GM21529 (cell line): ENCODE measurements at regions not wholly inside any gene's neighbourhood (a gene's known extent, or its start where the extent isn't known, plus 50 kb on each side); places are given as distances from the start of the nearest gene placed in this dataset.
"Not testable (repeated sequence)": the region's sequence is repeated elsewhere in the genome, so short reads cannot be mapped to it uniquely, and the experiment has no call there.

Source experiments
- ATAC-seq: cut with Tn5 transposase; IDR thresholded peaks from one replicate; pipeline ENCODE4 v1.9.1; 2021; ENCODE audit not compliant: unreplicated experiment

- peak; percentile 86 for ATAC-seq
Observed at GRCh38 chr13:26482451-26483197, 74.9 kb upstream of the WASF3 start.

GRCh38 chr13:26483546-26483945 is 73.9 kb upstream of the WASF3 start:
- no peak for ATAC-seq

- no peak for ATAC-seq
Observed at GRCh38 chr13:26484196-26484595, 73.3 kb upstream of the WASF3 start.

GRCh38 chr13:26485288-26485687 is 72.2 kb upstream of the WASF3 start:
- ATAC-seq: no peak

GRCh38 chr13:26485786-26486185 is 71.7 kb upstream of the WASF3 start:
- no peak for ATAC-seq

- ATAC-seq: no peak
Observed at GRCh38 chr13:26486550-26486949, 70.9 kb upstream of the WASF3 start.

GRCh38 chr13:26487781-26488180 is 69.7 kb upstream of the WASF3 start:
- no peak for ATAC-seq

GRCh38 chr13:26488236-26489003 is 69.1 kb upstream of the WASF3 start:
- ATAC-seq: no peak

- ATAC-seq: not testable (repeated sequence)
Observed at GRCh38 chr13:26492301-26492700, 65.2 kb upstream of the WASF3 start.

- ATAC-seq: no peak
Observed at GRCh38 chr13:26494571-26495195, 62.8 kb upstream of the WASF3 start.

- ATAC-seq: no peak
Observed at GRCh38 chr13:26495750-26496149, 61.7 kb upstream of the WASF3 start.

GRCh38 chr13:26497968-26498511 is 59.4 kb upstream of the WASF3 start:
- no peak for ATAC-seq

- ATAC-seq: no peak
Observed at GRCh38 chr13:26498656-26499601, 58.6 kb upstream of the WASF3 start.

- ATAC-seq: no peak
Observed at GRCh38 chr13:26500618-26501320, 56.7 kb upstream of the WASF3 start.

- no peak for ATAC-seq
Observed at GRCh38 chr13:26501641-26502040, 55.8 kb upstream of the WASF3 start.

GRCh38 chr13:26502826-26503225 is 54.7 kb upstream of the WASF3 start:
- ATAC-seq: no peak

GRCh38 chr13:26503826-26504594 is 53.5 kb upstream of the WASF3 start:
- ATAC-seq: no peak
